Neural cell (in vitro differentiated cells): ENCODE measurements at regions not wholly inside any gene's neighbourhood (a gene's known extent, or its start where the extent isn't known, plus 50 kb on each side); places are given as distances from the start of the nearest gene placed in this dataset.
"Not testable (repeated sequence)": the region's sequence is repeated elsewhere in the genome, so short reads cannot be mapped to it uniquely, and the experiment has no call there.

Source experiments
- H2AFZ ChIP-seq: fragments of 200-600, 300-800 bp; sonication (generic), shearing (Covaris generic); 2 replicates; pipeline ENCODE4 v1.6.0; 2014; ENCODE audit warnings: low read depth, mild to moderate bottlenecking, antibody characterized with exemption, low read length, moderate library complexity
- H3F3A ChIP-seq: fragments of 200-600 bp; shearing (Covaris generic); 2 replicates; pipeline ENCODE4 v1.6.1; 2016; ENCODE audit warnings: mild to moderate bottlenecking, moderate library complexity, mixed read lengths, antibody characterized with exemption, low read length; ENCODE audit not compliant: insufficient read depth, poor library complexity, severe bottlenecking
- H3K27ac ChIP-seq: fragments of 200-600, 300-800 bp; sonication (generic), shearing (Covaris generic); 2 replicates; pipeline ENCODE4 v1.5.1; 2014; ENCODE audit warnings: mild to moderate bottlenecking, low read length, moderate library complexity
- H3K27me3 ChIP-seq: fragments of 300-800, 200-600 bp; sonication (generic), shearing (Covaris generic); 2 replicates; pipeline ENCODE4 v1.6.0; 2014; ENCODE audit warnings: mild to moderate bottlenecking, low read depth, low read length, moderate library complexity; ENCODE audit not compliant: insufficient read depth
- H3K36me3 ChIP-seq: fragments of 300-800, 200-600 bp; sonication (generic), shearing (Covaris generic); 2 replicates; pipeline ENCODE4 v1.5.1; 2014; ENCODE audit warnings: mild to moderate bottlenecking, antibody characterized with exemption, low read length, moderate library complexity; ENCODE audit not compliant: insufficient read depth
- H3K4me2 ChIP-seq: fragments of 300-800, 200-600 bp; sonication (generic), shearing (Covaris generic); 2 replicates; pipeline ENCODE4 v1.6.0; 2014; ENCODE audit warnings: mild to moderate bottlenecking, low read length
- H3K4me3 ChIP-seq: fragments of 300-800, 200-600 bp; sonication (generic), shearing (Covaris generic); 2 replicates; pipeline ENCODE4 v1.5.1; 2014; ENCODE audit warnings: mild to moderate bottlenecking, low read length, moderate library complexity
- H3K79me2 ChIP-seq: fragments of 200-600 bp; shearing (Covaris generic); replicated peaks from 2 replicates; pipeline ENCODE4 v1.6.0; 2014; ENCODE audit warnings: mild to moderate bottlenecking, low read length, moderate library complexity; ENCODE audit not compliant: insufficient read depth
- H3K9ac ChIP-seq: fragments of 300-800, 200-600 bp; sonication (generic), shearing (Covaris generic); 2 replicates; pipeline ENCODE4 v1.6.1; 2016; ENCODE audit warnings: mild to moderate bottlenecking, low read length, mixed read lengths
- H3K9me2 ChIP-seq: fragments of 200-600 bp; shearing (Covaris generic); 2 replicates; pipeline ENCODE4 v1.6.1; 2016; ENCODE audit warnings: mild to moderate bottlenecking, low read length, mixed read lengths; ENCODE audit not compliant: insufficient read depth
- H3K9me3 ChIP-seq: fragments of 200-600, 300-800 bp; sonication (generic), shearing (Covaris generic); 2 replicates; pipeline ENCODE4 v1.6.1; 2016; ENCODE audit warnings: mild to moderate bottlenecking, mixed run types, low read length, moderate library complexity, mixed read lengths
- H4K20me1 ChIP-seq: fragments of 200-600 bp; shearing (Covaris generic); 2 replicates; pipeline ENCODE4 v1.6.1; 2016; ENCODE audit warnings: mild to moderate bottlenecking, mixed run types; ENCODE audit not compliant: insufficient read depth

- not testable (repeated sequence) for H3K27ac ChIP-seq, H4K20me1 ChIP-seq, H2AFZ ChIP-seq, H3K9me2 ChIP-seq, H3F3A ChIP-seq, H3K4me3 ChIP-seq, H3K9me3 ChIP-seq, H3K79me2 ChIP-seq, H3K4me2 ChIP-seq, H3K36me3 ChIP-seq, H3K9ac ChIP-seq
- H3K27me3 ChIP-seq: peaks cover 11% of the 10 kb centered on the region
Measured at GRCh38 chr1:161454865-161455707, 50.2 kb upstream of the FCGR2A start.

GRCh38 chr1:161453950-161454864 lies 51.0 kb upstream of the FCGR2A start:
- not testable (repeated sequence) for H3K36me3 ChIP-seq, H3K9me3 ChIP-seq, H3K9me2 ChIP-seq, H3K4me3 ChIP-seq, H2AFZ ChIP-seq, H3K79me2 ChIP-seq, H3K27ac ChIP-seq, H3K27me3 ChIP-seq, H3K9ac ChIP-seq, H3F3A ChIP-seq, H4K20me1 ChIP-seq, H3K4me2 ChIP-seq

GRCh38 chr1:161451698-161452348 lies 53.4 kb upstream of the FCGR2A start:
- H4K20me1 ChIP-seq, H3K4me3 ChIP-seq, H3K4me2 ChIP-seq: not testable (repeated sequence)

GRCh38 chr1:161447760-161448332 lies 57.4 kb upstream of the FCGR2A start:
- not testable (repeated sequence) for H3K4me2 ChIP-seq, H3K9me3 ChIP-seq, H3K4me3 ChIP-seq

More at GRCh38 chr1:161451698-161452348, 53.4 kb upstream of the FCGR2A start:
- H3K79me2 ChIP-seq, H3F3A ChIP-seq, H3K9me2 ChIP-seq, H3K27me3 ChIP-seq, H3K9ac ChIP-seq, H3K27ac ChIP-seq, H2AFZ ChIP-seq, H3K36me3 ChIP-seq, H3K9me3 ChIP-seq: not testable (repeated sequence)

GRCh38 chr1:161447040-161447759 lies 58.1 kb upstream of the FCGR2A start:
- H3K9me3 ChIP-seq, H3K9ac ChIP-seq: not testable (repeated sequence)

More at GRCh38 chr1:161447760-161448332, 57.4 kb upstream of the FCGR2A start:
- H4K20me1 ChIP-seq, H3F3A ChIP-seq, H3K27me3 ChIP-seq, H3K9me2 ChIP-seq, H2AFZ ChIP-seq, H3K9ac ChIP-seq, H3K36me3 ChIP-seq, H3K27ac ChIP-seq, H3K79me2 ChIP-seq: not testable (repeated sequence)

DNA sequence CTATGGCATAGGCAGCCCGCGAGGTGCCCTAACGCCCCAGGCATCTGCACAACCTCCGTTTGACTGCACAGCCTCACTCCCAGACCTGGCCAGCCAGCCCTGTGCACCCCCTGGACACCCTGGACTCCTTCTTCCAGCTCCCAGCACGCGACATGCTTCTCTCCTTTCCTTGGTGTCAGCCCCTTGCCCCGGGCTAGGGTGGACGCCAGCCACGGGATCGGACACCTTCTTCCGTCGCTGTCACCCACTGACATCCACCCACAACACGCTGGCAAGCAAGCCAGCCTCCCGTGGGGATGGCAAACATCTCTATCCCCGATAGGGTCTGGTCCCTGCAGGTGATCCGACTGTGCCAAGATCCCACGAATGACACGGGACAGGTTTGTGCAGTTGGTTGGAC lies 60.5 kb upstream of the FCGR2A start:
- not testable (repeated sequence) for H2AFZ ChIP-seq, H3K27ac ChIP-seq, H3K36me3 ChIP-seq, H3K9ac ChIP-seq, H3F3A ChIP-seq, H3K9me2 ChIP-seq, H4K20me1 ChIP-seq, H3K9me3 ChIP-seq, H3K4me3 ChIP-seq, H3K4me2 ChIP-seq, H3K79me2 ChIP-seq
- H3K27me3 ChIP-seq: peaks cover 14% of the 10 kb centered on the region

More at GRCh38 chr1:161447040-161447759, 58.1 kb upstream of the FCGR2A start:
- H3F3A ChIP-seq, H3K9me2 ChIP-seq, H3K4me2 ChIP-seq, H4K20me1 ChIP-seq, H3K36me3 ChIP-seq, H3K27ac ChIP-seq, H3K27me3 ChIP-seq, H2AFZ ChIP-seq, H3K4me3 ChIP-seq, H3K79me2 ChIP-seq: not testable (repeated sequence)

DNA sequence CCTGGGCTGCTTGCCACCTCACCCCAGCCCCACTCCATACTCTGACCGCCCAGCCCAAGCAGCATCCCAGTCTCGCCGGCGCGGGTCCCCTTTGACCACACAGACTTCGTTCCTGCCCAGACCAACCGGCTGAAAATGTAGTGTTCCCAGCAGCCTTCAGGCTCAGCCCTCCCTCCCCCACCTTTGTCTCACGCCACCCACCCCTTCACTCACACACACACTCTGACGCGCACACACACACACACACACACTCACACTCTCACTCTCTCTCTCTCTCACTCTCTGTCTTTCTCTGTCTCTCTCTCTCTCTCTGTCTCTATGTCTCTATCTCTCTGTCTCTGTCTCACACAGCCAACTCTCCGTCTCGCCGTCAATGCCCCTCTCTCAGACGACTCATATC lies 61.0 kb upstream of the FCGR2A start:
- not testable (repeated sequence) for H3F3A ChIP-seq, H3K9me3 ChIP-seq, H3K79me2 ChIP-seq, H3K27ac ChIP-seq, H3K4me3 ChIP-seq, H3K4me2 ChIP-seq, H2AFZ ChIP-seq, H3K36me3 ChIP-seq, H4K20me1 ChIP-seq, H3K9ac ChIP-seq, H3K9me2 ChIP-seq
- peaks cover 18% of the 10 kb centered on the region for H3K27me3 ChIP-seq
